LNCaP clone FGC (cell line): ENCODE measurements at regions not wholly inside any gene's neighbourhood (a gene's known extent, or its start where the extent isn't known, plus 50 kb on each side); places are given as distances from the start of the nearest gene placed in this dataset.

Experiments used
- DNase-seq: peaks from one replicate; pipeline ENCODE4 v3.0.0-alpha.2; 2011; ENCODE audit warnings: low read depth
- H3K4me3 ChIP-seq: 2 replicates; pipeline ENCODE4 v1.5.1; 2011; ENCODE audit warnings: mild to moderate bottlenecking, low read depth, low read length, control low read depth
- TF ChIP-seq, protein P1 (sequence below): IDR thresholded peaks from 2 replicates; pipeline ENCODE4 v1.5.1; 2012; ENCODE audit warnings: mild to moderate bottlenecking; ENCODE audit not compliant: control insufficient read depth, insufficient read depth; ENCODE audit errors: extremely low read depth

GRCh38 chr10:100652406-100653135 lies 92.8 kb upstream of the PAX2 start:
- DNase-seq = no peak
- H3K4me3 ChIP-seq = no peak overlapping the region
- TF ChIP-seq, protein P1, sequence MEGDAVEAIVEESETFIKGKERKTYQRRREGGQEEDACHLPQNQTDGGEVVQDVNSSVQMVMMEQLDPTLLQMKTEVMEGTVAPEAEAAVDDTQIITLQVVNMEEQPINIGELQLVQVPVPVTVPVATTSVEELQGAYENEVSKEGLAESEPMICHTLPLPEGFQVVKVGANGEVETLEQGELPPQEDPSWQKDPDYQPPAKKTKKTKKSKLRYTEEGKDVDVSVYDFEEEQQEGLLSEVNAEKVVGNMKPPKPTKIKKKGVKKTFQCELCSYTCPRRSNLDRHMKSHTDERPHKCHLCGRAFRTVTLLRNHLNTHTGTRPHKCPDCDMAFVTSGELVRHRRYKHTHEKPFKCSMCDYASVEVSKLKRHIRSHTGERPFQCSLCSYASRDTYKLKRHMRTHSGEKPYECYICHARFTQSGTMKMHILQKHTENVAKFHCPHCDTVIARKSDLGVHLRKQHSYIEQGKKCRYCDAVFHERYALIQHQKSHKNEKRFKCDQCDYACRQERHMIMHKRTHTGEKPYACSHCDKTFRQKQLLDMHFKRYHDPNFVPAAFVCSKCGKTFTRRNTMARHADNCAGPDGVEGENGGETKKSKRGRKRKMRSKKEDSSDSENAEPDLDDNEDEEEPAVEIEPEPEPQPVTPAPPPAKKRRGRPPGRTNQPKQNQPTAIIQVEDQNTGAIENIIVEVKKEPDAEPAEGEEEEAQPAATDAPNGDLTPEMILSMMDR = no peak

GRCh38 chr10:100653238-100653956 lies 92.0 kb upstream of the PAX2 start:
- TF ChIP-seq, protein P1 = no peak
- DNase-seq = no peak
- no peak overlapping the region for H3K4me3 ChIP-seq

- TF ChIP-seq, protein P1 = no peak
- no peak overlapping the region for H3K4me3 ChIP-seq
- no peak for DNase-seq
These were observed 91.2 kb upstream of the PAX2 start for GRCh38 chr10:100653957-100654781.

GRCh38 chr10:100654782-100655325 lies 90.5 kb upstream of the PAX2 start:
- DNase-seq = no peak
- no peak overlapping the region for H3K4me3 ChIP-seq
- TF ChIP-seq, protein P1 = no peak

DNA sequence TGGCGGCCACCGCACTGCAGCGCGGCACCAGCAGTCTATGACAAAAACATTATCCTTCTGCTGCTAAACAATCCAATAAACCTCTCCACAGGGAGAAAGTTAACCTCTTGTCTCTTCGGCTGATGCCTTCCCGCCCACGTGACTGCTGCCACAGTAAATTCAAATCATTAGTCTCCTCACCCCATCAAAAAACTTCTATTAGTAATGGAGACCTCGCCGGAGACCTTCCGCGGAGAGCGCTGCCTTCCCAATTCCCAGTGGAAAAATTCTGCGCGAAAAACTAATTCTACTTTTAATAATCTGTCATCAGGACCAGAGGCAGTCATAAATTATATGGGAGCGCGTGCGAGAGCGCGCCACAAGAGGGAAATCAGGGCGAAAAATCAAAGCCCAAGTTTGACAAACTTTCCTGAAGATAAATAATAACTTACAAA lies 90.0 kb upstream of the PAX2 start:
- no peak for DNase-seq
- TF ChIP-seq, protein P1 = no peak
- no peak overlapping the region for H3K4me3 ChIP-seq

- DNase-seq = no peak
- TF ChIP-seq, protein P1 = no peak
- H3K4me3 ChIP-seq = no peak overlapping the region
These were observed 89.5 kb upstream of the PAX2 start for GRCh38 chr10:100655760-100656421.
